NCI-H128 (cell line): ENCODE measurements at regions not wholly inside any gene's neighbourhood (a gene's known extent, or its start where the extent isn't known, plus 50 kb on each side); places are given as distances from the start of the nearest gene placed in this dataset.

Experiments used
- DNase-seq: peaks from one replicate; lab custom pipeline; 2025; ENCODE audit not compliant: unreplicated experiment; lab: John Stamatoyannopoulos, UW

GRCh38 chr10:78312197-78313047, 278.8 kb downstream of the RPS24 start:
- no peak for DNase-seq

GRCh38 chr10:78313048-78313381, 279.4 kb downstream of the RPS24 start:
- no peak for DNase-seq

GRCh38 chr10:78313636-78314035, 280.0 kb downstream of the RPS24 start:
- no peak for DNase-seq

- DNase-seq = no peak
Observed at GRCh38 chr10:78314651-78315050, 281.0 kb downstream of the RPS24 start.

- no peak for DNase-seq
Observed at GRCh38 chr10:78316451-78316931, 282.8 kb downstream of the RPS24 start.

GRCh38 chr10:78318305-78318704, 284.6 kb downstream of the RPS24 start:
- no peak for DNase-seq

- no peak for DNase-seq
Observed at GRCh38 chr10:78319371-78319770, 285.7 kb downstream of the RPS24 start.

- no peak for DNase-seq
Observed at GRCh38 chr10:78319841-78320240, 286.2 kb downstream of the RPS24 start.

GRCh38 chr10:78320506-78320905, 286.8 kb downstream of the RPS24 start:
- no peak for DNase-seq

GRCh38 chr10:78321000-78321399, 287.3 kb downstream of the RPS24 start:
- no peak for DNase-seq

- no peak for DNase-seq
Observed at GRCh38 chr10:78321500-78321899, 287.8 kb downstream of the RPS24 start.

GRCh38 chr10:78326372-78326771, 292.7 kb downstream of the RPS24 start:
- no peak for DNase-seq

- no peak for DNase-seq
Observed at GRCh38 chr10:78327778-78328591, 294.3 kb downstream of the RPS24 start.

GRCh38 chr10:78328592-78329404, 295.1 kb downstream of the RPS24 start:
- no peak for DNase-seq

GRCh38 chr10:78330884-78331283, 297.2 kb downstream of the RPS24 start:
- DNase-seq = no peak

GRCh38 chr10:78331391-78331922, 297.8 kb downstream of the RPS24 start:
- no peak for DNase-seq

- DNase-seq = no peak
Observed at GRCh38 chr10:78332012-78332411, 298.3 kb downstream of the RPS24 start.

- no peak for DNase-seq
Observed at GRCh38 chr10:78332657-78333056, 299.0 kb downstream of the RPS24 start.

GRCh38 chr10:78333362-78334143, 299.9 kb downstream of the RPS24 start:
- no peak for DNase-seq

- DNase-seq = no peak
Observed at GRCh38 chr10:78335371-78335690, 301.7 kb downstream of the RPS24 start.
